ENCODE measurements at regions not wholly inside any gene's neighbourhood (a gene's known extent, or its start where the extent isn't known, plus 50 kb on each side); places are given as distances from the start of the nearest gene placed in this dataset.

- peak; percentile 88 for ATAC-seq
Measured at GRCh38 chr1:80392529-80392928, 1386.0 kb upstream of the ADGRL4 start.

GRCh38 chr1:80385650-80386049, 1379.1 kb upstream of the ADGRL4 start:
- DNase-seq (ENCODE audit: low read depth, low spot score) (no peak), ATAC-seq (no peak)
- no peaks in the 10 kb centered on the region for H3K9me3 ChIP-seq (ENCODE audit: control insufficient read depth, insufficient read depth, low read depth, low read length)
- H3K27me3 ChIP-seq (ENCODE audit: control insufficient read depth, insufficient read depth, low read length), result no peaks in the 10 kb centered on the region
- H3K4me3 ChIP-seq (ENCODE audit: low read depth in 2 of 2, low read length in 2 of 2), result no peak overlapping the region
- H3K27ac ChIP-seq (ENCODE audit: low read length), result no peak overlapping the region
- TF ChIP-seq SIN3A (IDR thresholded peaks at IDR 0.05; ENCODE audit: borderline replicate concordance, insufficient read depth, low read depth, low read length) (no peak), REST (IDR thresholded peaks at IDR 0.05; ENCODE audit: insufficient read depth in 1 of 2, low read depth in 2 of 2, low read length in 1 of 2) (no peak), POLR2AphosphoS5 (IDR thresholded peaks at IDR 0.05; ENCODE audit: low read depth, low read length) (no peak), CTCF (IDR thresholded peaks at IDR 0.05) (no peak)
- ChIA-PET CTCF (no interaction called here), POLR2A (no interaction called here)
- H3K36me3 ChIP-seq (ENCODE audit: control insufficient read depth, insufficient read depth, low read length), result no peaks in the 10 kb centered on the region
- H3K4me1 ChIP-seq (ENCODE audit: control insufficient read depth, insufficient read depth, low read length), result no peaks in the 10 kb centered on the region
- in situ Hi-C loops (cut with HindIII; ENCODE audit: low pct_unique_long_range_greater_than_20kb, low sequenced_read_pairs) (no loop called here), intact Hi-C loops (cut with micrococcal nuclease; ENCODE audit: unreplicated experiment) (no loop called here)
- no TSS peak for BruUV-seq (replicated peaks)

More at GRCh38 chr1:80392529-80392928, 1386.0 kb upstream of the ADGRL4 start:
- H3K4me3 ChIP-seq (ENCODE audit: low read depth in 2 of 2, low read length in 2 of 2), result no peak overlapping the region
- H3K27ac ChIP-seq (ENCODE audit: low read length), result no peak overlapping the region
- TF ChIP-seq CTCF (IDR thresholded peaks at IDR 0.05) (no peak), REST (IDR thresholded peaks at IDR 0.05; ENCODE audit: insufficient read depth in 1 of 2, low read depth in 2 of 2, low read length in 1 of 2) (no peak; a peak in 1 of 4 replicates)
- in situ Hi-C loops (cut with HindIII; ENCODE audit: low pct_unique_long_range_greater_than_20kb, low sequenced_read_pairs) (no loop called here), intact Hi-C loops (cut with micrococcal nuclease; ENCODE audit: unreplicated experiment) (no loop called here)
- DNase-seq (ENCODE audit: low read depth, low spot score), result no peak
- no TSS peak for BruUV-seq (replicated peaks)
- H3K36me3 ChIP-seq (ENCODE audit: control insufficient read depth, insufficient read depth, low read length), result no peaks in the 10 kb centered on the region
- no peaks in the 10 kb centered on the region for H3K27me3 ChIP-seq (ENCODE audit: control insufficient read depth, insufficient read depth, low read length)
- POLR2A ChIA-PET, result no interaction called here
- no peaks in the 10 kb centered on the region; the same call in 1 of the 2 replicates for H3K4me1 ChIP-seq (ENCODE audit: control insufficient read depth, insufficient read depth, low read length)
- no peaks in the 10 kb centered on the region for H3K9me3 ChIP-seq (ENCODE audit: control insufficient read depth, insufficient read depth, low read depth, low read length)
- CTCF ChIA-PET, result no interaction called here

Data from Panc1 (cell line).